ENCODE measurements at regions not wholly inside any gene's neighbourhood (a gene's known extent, or its start where the extent isn't known, plus 50 kb on each side); places are given as distances from the start of the nearest gene placed in this dataset.

GRCh38 chr7:121519548-121520521 is 123.7 kb upstream of the FAM3C start:
- WGBS: 83% methylated on average over 10 of the region's 10 CpGs
- Histone ChIP-seq H3K27me3 (no peaks in the 10 kb centered on the region), H3K4me3 (no peak overlapping the region), H3K27ac (replicated peaks in 1 of 4) (no peak overlapping the region), H3K36me3 (no peaks in the 10 kb centered on the region), H3K4me1 (no peaks in the 10 kb centered on the region), H3K9me3 (no peaks in the 10 kb centered on the region)
- intact Hi-C loops (cut with DNase I): no loop called here
- DNase-seq (ENCODE audit: extremely low spot score): no peak
- TF ChIP-seq POLR2AphosphoS5 (IDR thresholded peaks at IDR 0.05): no peak
- TF ChIP-seq EP300 (IDR thresholded peaks at IDR 0.05): no peak
- TF ChIP-seq, protein P1, sequence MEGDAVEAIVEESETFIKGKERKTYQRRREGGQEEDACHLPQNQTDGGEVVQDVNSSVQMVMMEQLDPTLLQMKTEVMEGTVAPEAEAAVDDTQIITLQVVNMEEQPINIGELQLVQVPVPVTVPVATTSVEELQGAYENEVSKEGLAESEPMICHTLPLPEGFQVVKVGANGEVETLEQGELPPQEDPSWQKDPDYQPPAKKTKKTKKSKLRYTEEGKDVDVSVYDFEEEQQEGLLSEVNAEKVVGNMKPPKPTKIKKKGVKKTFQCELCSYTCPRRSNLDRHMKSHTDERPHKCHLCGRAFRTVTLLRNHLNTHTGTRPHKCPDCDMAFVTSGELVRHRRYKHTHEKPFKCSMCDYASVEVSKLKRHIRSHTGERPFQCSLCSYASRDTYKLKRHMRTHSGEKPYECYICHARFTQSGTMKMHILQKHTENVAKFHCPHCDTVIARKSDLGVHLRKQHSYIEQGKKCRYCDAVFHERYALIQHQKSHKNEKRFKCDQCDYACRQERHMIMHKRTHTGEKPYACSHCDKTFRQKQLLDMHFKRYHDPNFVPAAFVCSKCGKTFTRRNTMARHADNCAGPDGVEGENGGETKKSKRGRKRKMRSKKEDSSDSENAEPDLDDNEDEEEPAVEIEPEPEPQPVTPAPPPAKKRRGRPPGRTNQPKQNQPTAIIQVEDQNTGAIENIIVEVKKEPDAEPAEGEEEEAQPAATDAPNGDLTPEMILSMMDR (IDR thresholded peaks at IDR 0.05): no peak
- TF ChIP-seq POLR2A (IDR thresholded peaks at IDR 0.05; ENCODE audit: low read depth): no peak

DNA sequence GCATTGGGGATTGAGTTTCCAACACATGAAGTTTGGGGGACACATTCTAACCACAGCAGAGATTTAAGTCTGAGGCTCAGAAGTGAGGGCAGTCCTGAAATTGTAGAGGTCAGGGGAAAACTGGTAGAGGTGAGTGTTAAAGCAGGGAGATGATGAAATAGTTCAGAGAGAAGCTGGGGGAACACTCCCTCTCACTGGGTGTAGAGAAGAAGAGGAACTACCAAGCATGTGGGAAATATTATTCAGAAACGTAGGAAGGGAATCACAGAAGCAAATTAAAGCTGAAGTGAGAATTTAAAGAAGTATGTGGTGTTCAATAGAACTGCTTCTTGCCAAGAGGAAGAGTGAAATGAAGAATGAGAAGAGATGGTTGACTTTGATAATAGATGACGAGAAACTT is 121.5 kb upstream of the FAM3C start:
- Histone ChIP-seq H3K27ac (replicated peaks in 1 of 4) (no peak overlapping the region), H3K27me3 (no peaks in the 10 kb centered on the region), H3K4me1 (no peaks in the 10 kb centered on the region), H3K9me3 (no peaks in the 10 kb centered on the region), H3K36me3 (no peaks in the 10 kb centered on the region), H3K4me3 (no peak overlapping the region)
- intact Hi-C loops (cut with DNase I): no loop called here
- DNase-seq (ENCODE audit: extremely low spot score): no peak
- WGBS: 77% methylated on average over 2 of the region's 2 CpGs
- TF ChIP-seq EP300 (IDR thresholded peaks at IDR 0.05) (no peak), POLR2AphosphoS5 (IDR thresholded peaks at IDR 0.05) (no peak), POLR2A (IDR thresholded peaks at IDR 0.05; ENCODE audit: low read depth) (no peak)
- TF ChIP-seq, protein P1 (IDR thresholded peaks at IDR 0.05): no peak

DNA sequence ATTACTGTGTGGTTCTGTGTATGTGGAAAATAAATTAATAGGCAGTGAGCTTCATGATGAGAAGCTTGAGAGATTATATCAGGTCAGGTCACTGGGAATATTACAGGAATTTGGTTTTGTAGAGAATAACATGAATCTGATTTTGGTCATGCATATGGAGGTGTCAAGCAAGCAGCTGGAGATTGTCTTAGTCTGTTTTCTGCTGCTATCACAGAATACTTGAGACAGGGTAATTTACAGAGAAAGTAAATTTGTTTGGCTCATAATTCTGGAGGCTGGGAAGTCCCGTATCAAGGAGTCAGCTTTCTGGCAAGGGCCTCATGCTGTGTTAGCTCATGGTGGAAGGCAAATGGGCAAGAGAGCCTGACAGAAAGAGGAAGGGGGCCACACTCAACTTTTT is 120.7 kb upstream of the FAM3C start:
- no peak for DNase-seq (ENCODE audit: extremely low spot score)
- Histone ChIP-seq H3K27me3 (no peaks in the 10 kb centered on the region), H3K27ac (replicated peaks in 1 of 4) (no peak overlapping the region), H3K4me1 (no peaks in the 10 kb centered on the region), H3K36me3 (no peaks in the 10 kb centered on the region), H3K9me3 (no peaks in the 10 kb centered on the region), H3K4me3 (no peak overlapping the region)
- intact Hi-C loops (cut with DNase I): no loop called here
- TF ChIP-seq EP300 (IDR thresholded peaks at IDR 0.05): no peak
- no peak for TF ChIP-seq POLR2A (IDR thresholded peaks at IDR 0.05; ENCODE audit: low read depth)
- TF ChIP-seq, protein P1 (IDR thresholded peaks at IDR 0.05): no peak
- TF ChIP-seq POLR2AphosphoS5 (IDR thresholded peaks at IDR 0.05): no peak
- 42% methylated on average over 1 of the region's 1 CpG for WGBS

- DNase-seq (ENCODE audit: extremely low spot score): no peak
- TF ChIP-seq POLR2A (IDR thresholded peaks at IDR 0.05; ENCODE audit: low read depth) (no peak), POLR2AphosphoS5 (IDR thresholded peaks at IDR 0.05) (no peak), EP300 (IDR thresholded peaks at IDR 0.05) (no peak)
- TF ChIP-seq, protein P1 (IDR thresholded peaks at IDR 0.05): no peak
- Histone ChIP-seq H3K9me3 (peaks cover 0 to 8% (median 6%) of the 10 kb centered on the region in 4 donors), H3K4me3 (no peak overlapping the region), H3K4me1 (no peaks in the 10 kb centered on the region), H3K27ac (replicated peaks in 1 of 4) (no peak overlapping the region), H3K36me3 (no peaks in the 10 kb centered on the region), H3K27me3 (no peaks in the 10 kb centered on the region)
- intact Hi-C loops (cut with DNase I): no loop called here
- 84% methylated on average over 7 of the region's 7 CpGs for WGBS
These were observed 119.7 kb upstream of the FAM3C start for GRCh38 chr7:121515630-121516401.

All from esophagus muscularis mucosa (tissue), 4 donors.